HCT116 (cell line): ENCODE measurements at regions not wholly inside any gene's neighbourhood (a gene's known extent, or its start where the extent isn't known, plus 50 kb on each side); places are given as distances from the start of the nearest gene placed in this dataset.

Experiments used
- ATAC-seq: fragments of 200-7000 bp; cut with Tn5 transposase; 2 replicates; pipeline ENCODE4 v1.9.1; 2020; ENCODE audit warnings: mild to moderate bottlenecking, moderate library complexity
- BruUV-seq: library from RNA; stranded (reverse); fragments of 400-500 nt; replicated peaks from 2 replicates; lab custom pipeline; 2021; lab: Mats Ljungman, UMichigan
- CTCF ChIA-PET: fragments of 300-600 bp; sonication (Branson Sonifier 250); formaldehyde crosslinking; loops from one replicate; lab custom pipeline; 2021; ENCODE audit warnings: antibody characterized with exemption; lab: Charles Lee
- POLR2A ChIA-PET: fragments of 300-600, 350-600 bp; sonication (Branson Sonifier 250); formaldehyde crosslinking; loops from one replicate; lab custom pipeline; 2021; ENCODE audit warnings: antibody characterized with exemption; lab: Charles Lee
- RAD21 ChIA-PET, 2 experiments: fragments of 300-600 bp; sonication (Branson Sonifier 250); formaldehyde crosslinking; loops; one replicate each; lab custom pipeline; 2023; ENCODE audit warnings: low total read pairs in 2 of 2; ENCODE audit not compliant: uncharacterized antibody in 2 of 2, unreplicated experiment in 2 of 2, low non-redundant PET in 1 of 2; lab: Charles Lee
- DNase-seq: peaks from one replicate; pipeline ENCODE4 v3.0.0-alpha.2; 2010; ENCODE audit warnings: low read depth, low spot score
- H2AFZ ChIP-seq: fragments of 200-600 bp; shearing (Covaris generic), sonication (generic); 2 replicates; pipeline ENCODE4 v1.6.1; 2017; ENCODE audit warnings: low read depth, mixed run types, mixed read lengths, antibody characterized with exemption, low read length; ENCODE audit not compliant: poor library complexity, severe bottlenecking
- H3K27ac ChIP-seq: 2 replicates; pipeline ENCODE4 v1.5.1; 2012; ENCODE audit warnings: low read depth, low read length
- H3K27me3 ChIP-seq: fragments of 200-600 bp; sonication (generic); 2 replicates; pipeline ENCODE4 v1.6.1; 2016; ENCODE audit warnings: mixed run types, low read length, mixed read lengths; ENCODE audit not compliant: insufficient read depth
- H3K36me3 ChIP-seq, 2 experiments: fragments of 200-500 bp in 1 of 2; fragments of 200-600 bp in 1 of 2; sonication (Bioruptor generic) in 1 of 2; sonication (generic) in 1 of 2; 2 replicates each; pipeline versions ENCODE4 v1.5.1 to v1.6.1; 2014 to 2016; ENCODE audit warnings: low read length in 2 of 2, inconsistent platforms in 1 of 2, mixed read lengths in 1 of 2, mixed run types in 1 of 2; ENCODE audit not compliant: insufficient read depth in 2 of 2, control insufficient read depth in 1 of 2
- H3K4me1 ChIP-seq, 2 experiments: fragments of 200-600 bp in 1 of 2; sonication (generic) in 1 of 2; 2 replicates each; pipeline versions ENCODE4 v1.5.1 to v1.6.1; 2012 to 2017; ENCODE audit warnings: low read length in 2 of 2, inconsistent platforms in 1 of 2, mild to moderate bottlenecking in 1 of 2, mixed read lengths in 1 of 2, mixed run types in 1 of 2, moderate library complexity in 1 of 2; ENCODE audit not compliant: insufficient read depth in 2 of 2, control insufficient read depth in 1 of 2
- H3K4me2 ChIP-seq: fragments of 200-600 bp; sonication (generic); 2 replicates; pipeline ENCODE4 v1.6.1; 2017; ENCODE audit warnings: mixed run types, low read length, mixed read lengths
- H3K4me3 ChIP-seq, 2 experiments: fragments of 200-600 bp in 1 of 2; sonication (generic) in 1 of 2; replicated peaks in 1 of 2; 2 replicates each; pipeline ENCODE4 v1.5.1; 2011 to 2016; ENCODE audit warnings: low read length in 2 of 2, control low read depth in 1 of 2, low read depth in 1 of 2, mild to moderate bottlenecking in 1 of 2, mixed read lengths in 1 of 2, mixed run types in 1 of 2
- H3K79me2 ChIP-seq: fragments of 200-600 bp; sonication (generic); 2 replicates; pipeline ENCODE4 v1.6.1; 2017; ENCODE audit warnings: mild to moderate bottlenecking, mixed run types, low read length, moderate library complexity, mixed read lengths; ENCODE audit not compliant: insufficient read depth
- H3K9ac ChIP-seq: fragments of 200-600 bp; sonication (generic); 2 replicates; pipeline ENCODE4 v1.6.1; 2016; ENCODE audit warnings: low read length, mixed read lengths
- H3K9me2 ChIP-seq: fragments of 200-600 bp; sonication (generic), shearing (Covaris generic); 2 replicates; pipeline ENCODE4 v1.6.1; 2017; ENCODE audit warnings: mixed run types, mild to moderate bottlenecking, moderate library complexity; ENCODE audit not compliant: insufficient read depth
- H3K9me3 ChIP-seq, 2 experiments: fragments of 200-500 bp in 1 of 2; fragments of 200-600 bp in 1 of 2; sonication (Bioruptor generic) in 1 of 2; sonication (generic) in 1 of 2; 2 replicates each; pipeline ENCODE4 v1.6.1; 2014 to 2017; ENCODE audit warnings: low read length in 2 of 2, mixed read lengths in 2 of 2, inconsistent platforms in 1 of 2, low read depth in 1 of 2, mild to moderate bottlenecking in 1 of 2, mixed run types in 1 of 2, moderate library complexity in 1 of 2; ENCODE audit not compliant: control insufficient read depth in 1 of 2, insufficient read depth in 1 of 2
- H4K20me1 ChIP-seq: fragments of 200-600 bp; sonication (generic), shearing (Covaris generic); 2 replicates; pipeline ENCODE4 v1.6.1; 2017; ENCODE audit warnings: mixed run types, mild to moderate bottlenecking, moderate library complexity; ENCODE audit not compliant: insufficient read depth
- EGR1 ChIP-seq: IDR thresholded peaks from 2 replicates; pipeline ENCODE4 v1.6.1; 2012; ENCODE audit warnings: low read depth
- MAX ChIP-seq: IDR thresholded peaks from 2 replicates; pipeline ENCODE4 v1.6.1; 2012
- SP1 ChIP-seq: IDR thresholded peaks from 2 replicates; pipeline ENCODE4 v1.6.1; 2012; ENCODE audit warnings: low read depth
- SRF ChIP-seq: IDR thresholded peaks from 2 replicates; pipeline ENCODE4 v1.6.1; 2012; ENCODE audit warnings: low read depth
- ZNF274 ChIP-seq: fragments of 200-500 bp; sonication (Bioruptor generic); IDR thresholded peaks from 2 replicates; pipeline ENCODE4 v1.6.1; 2014; ENCODE audit warnings: mild to moderate bottlenecking, low read depth, low read length, inconsistent platforms
- intact Hi-C: fragments of 100-400 bp; cut with micrococcal nuclease; formaldehyde crosslinking; loops from 2 replicates; pipeline ENCODE4 v1.10.0; 2022
- TF ChIP-seq, protein P1 (sequence below): IDR thresholded peaks from 2 replicates; pipeline ENCODE4 v1.6.1; 2011; ENCODE audit warnings: mild to moderate bottlenecking, low read length, moderate library complexity; ENCODE audit not compliant: insufficient replicate concordance; ENCODE audit errors: extremely low read depth
- TF ChIP-seq, protein P2 (sequence below): IDR thresholded peaks from 2 replicates; pipeline ENCODE4 v1.6.1; 2012; ENCODE audit warnings: low read depth

DNA sequence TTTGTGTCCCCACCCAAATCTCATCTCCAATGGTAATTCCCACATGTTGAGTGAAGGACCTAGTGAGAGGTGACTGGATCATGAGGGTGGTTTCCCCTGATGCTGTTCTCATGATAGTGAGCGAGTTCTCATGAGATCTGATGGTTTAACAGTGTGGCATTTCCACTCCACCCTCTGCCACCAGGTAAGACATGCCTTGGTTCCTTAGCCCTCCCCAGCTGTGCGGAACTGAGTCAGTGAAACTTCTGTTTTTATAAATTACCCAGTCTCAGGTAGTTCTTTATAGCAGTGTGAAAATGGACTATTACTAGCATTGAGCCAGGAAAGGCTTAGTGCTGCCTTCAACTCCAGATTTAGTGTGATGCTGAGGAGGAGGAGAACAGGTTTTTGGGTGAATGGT is 222.2 kb downstream of the ADRA2A start:
- CTCF ChIA-PET, result no interaction called here
- Histone ChIP-seq H3K4me3 (no peak overlapping the region), H3K4me2 (no peak overlapping the region), H3K79me2 (no peaks in the 10 kb centered on the region), H3K9ac (no peak overlapping the region), H4K20me1 (no peaks in the 10 kb centered on the region), H3K4me1 (no peaks in the 10 kb centered on the region), H3K27me3 (peaks cover 35% of the 10 kb centered on the region; the same call in 1 of the 2 replicates), H3K9me3 (no peaks in the 10 kb centered on the region), H2AFZ (no peak overlapping the region), H3K9me2 (no peaks in the 10 kb centered on the region), H3K27ac (no peak overlapping the region), H3K36me3 (no peaks in the 10 kb centered on the region)
- RAD21 ChIA-PET, result no interaction called here
- intact Hi-C loops, result no loop called here
- DNase-seq (no peak), ATAC-seq (no peak)
- POLR2A ChIA-PET, result no interaction called here
- no TSS peak for BruUV-seq
- TF ChIP-seq, protein P1, sequence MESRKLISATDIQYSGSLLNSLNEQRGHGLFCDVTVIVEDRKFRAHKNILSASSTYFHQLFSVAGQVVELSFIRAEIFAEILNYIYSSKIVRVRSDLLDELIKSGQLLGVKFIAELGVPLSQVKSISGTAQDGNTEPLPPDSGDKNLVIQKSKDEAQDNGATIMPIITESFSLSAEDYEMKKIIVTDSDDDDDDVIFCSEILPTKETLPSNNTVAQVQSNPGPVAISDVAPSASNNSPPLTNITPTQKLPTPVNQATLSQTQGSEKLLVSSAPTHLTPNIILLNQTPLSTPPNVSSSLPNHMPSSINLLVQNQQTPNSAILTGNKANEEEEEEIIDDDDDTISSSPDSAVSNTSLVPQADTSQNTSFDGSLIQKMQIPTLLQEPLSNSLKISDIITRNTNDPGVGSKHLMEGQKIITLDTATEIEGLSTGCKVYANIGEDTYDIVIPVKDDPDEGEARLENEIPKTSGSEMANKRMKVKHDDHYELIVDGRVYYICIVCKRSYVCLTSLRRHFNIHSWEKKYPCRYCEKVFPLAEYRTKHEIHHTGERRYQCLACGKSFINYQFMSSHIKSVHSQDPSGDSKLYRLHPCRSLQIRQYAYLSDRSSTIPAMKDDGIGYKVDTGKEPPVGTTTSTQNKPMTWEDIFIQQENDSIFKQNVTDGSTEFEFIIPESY, result no peak
- no peak for TF ChIP-seq MAX
- no peak for TF ChIP-seq SP1
- TF ChIP-seq EGR1, result no peak
- TF ChIP-seq SRF, result no peak
- no peak for TF ChIP-seq ZNF274

- ChIA-PET CTCF (no interaction called here), POLR2A (no interaction called here), RAD21 (no interaction called here)
- Histone ChIP-seq H3K27ac (no peak overlapping the region), H3K4me1 (no peaks in the 10 kb centered on the region), H3K27me3 (peaks cover 31% of the 10 kb centered on the region), H3K4me2 (no peak overlapping the region), H3K9me3 (no peaks in the 10 kb centered on the region), H3K9me2 (no peaks in the 10 kb centered on the region), H3K36me3 (no peaks in the 10 kb centered on the region), H2AFZ (no peak overlapping the region), H4K20me1 (no peaks in the 10 kb centered on the region), H3K4me3 (no peak overlapping the region), H3K79me2 (no peaks in the 10 kb centered on the region), H3K9ac (no peak overlapping the region)
- TF ChIP-seq, protein P2, sequence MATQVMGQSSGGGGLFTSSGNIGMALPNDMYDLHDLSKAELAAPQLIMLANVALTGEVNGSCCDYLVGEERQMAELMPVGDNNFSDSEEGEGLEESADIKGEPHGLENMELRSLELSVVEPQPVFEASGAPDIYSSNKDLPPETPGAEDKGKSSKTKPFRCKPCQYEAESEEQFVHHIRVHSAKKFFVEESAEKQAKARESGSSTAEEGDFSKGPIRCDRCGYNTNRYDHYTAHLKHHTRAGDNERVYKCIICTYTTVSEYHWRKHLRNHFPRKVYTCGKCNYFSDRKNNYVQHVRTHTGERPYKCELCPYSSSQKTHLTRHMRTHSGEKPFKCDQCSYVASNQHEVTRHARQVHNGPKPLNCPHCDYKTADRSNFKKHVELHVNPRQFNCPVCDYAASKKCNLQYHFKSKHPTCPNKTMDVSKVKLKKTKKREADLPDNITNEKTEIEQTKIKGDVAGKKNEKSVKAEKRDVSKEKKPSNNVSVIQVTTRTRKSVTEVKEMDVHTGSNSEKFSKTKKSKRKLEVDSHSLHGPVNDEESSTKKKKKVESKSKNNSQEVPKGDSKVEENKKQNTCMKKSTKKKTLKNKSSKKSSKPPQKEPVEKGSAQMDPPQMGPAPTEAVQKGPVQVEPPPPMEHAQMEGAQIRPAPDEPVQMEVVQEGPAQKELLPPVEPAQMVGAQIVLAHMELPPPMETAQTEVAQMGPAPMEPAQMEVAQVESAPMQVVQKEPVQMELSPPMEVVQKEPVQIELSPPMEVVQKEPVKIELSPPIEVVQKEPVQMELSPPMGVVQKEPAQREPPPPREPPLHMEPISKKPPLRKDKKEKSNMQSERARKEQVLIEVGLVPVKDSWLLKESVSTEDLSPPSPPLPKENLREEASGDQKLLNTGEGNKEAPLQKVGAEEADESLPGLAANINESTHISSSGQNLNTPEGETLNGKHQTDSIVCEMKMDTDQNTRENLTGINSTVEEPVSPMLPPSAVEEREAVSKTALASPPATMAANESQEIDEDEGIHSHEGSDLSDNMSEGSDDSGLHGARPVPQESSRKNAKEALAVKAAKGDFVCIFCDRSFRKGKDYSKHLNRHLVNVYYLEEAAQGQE, result no peak
- ATAC-seq (no peak), DNase-seq (no peak)
- intact Hi-C loops, result no loop called here
- no TSS peak for BruUV-seq
Observed at GRCh38 chr10:111303887-111304286, 227.1 kb downstream of the ADRA2A start.
